ENCODE measurements at regions not wholly inside any gene's neighbourhood (a gene's known extent, or its start where the extent isn't known, plus 50 kb on each side); places are given as distances from the start of the nearest gene placed in this dataset.

GRCh38 chr2:195352581-195352980 lies 304.4 kb upstream of the SLC39A10 start:
- DNase-seq (ENCODE audit: low read depth, low spot score) = no peak
- Histone ChIP-seq H3K9me2 (ENCODE audit: insufficient read depth) (no peaks in the 10 kb centered on the region), H4K20me1 (ENCODE audit: insufficient read depth) (no peaks in the 10 kb centered on the region), H3K9ac (ENCODE audit: low read length) (no peak overlapping the region), H2AFZ (ENCODE audit: low read depth, low read length, poor library complexity, severe bottlenecking) (peak overlapping the region; percentile 16), H3K79me2 (ENCODE audit: insufficient read depth, low read length) (no peaks in the 10 kb centered on the region), H3K9me3 (ENCODE audit: control insufficient read depth in 1 of 2, insufficient read depth in 1 of 2, low read depth in 1 of 2, low read length in 2 of 2) (0 out of 4 replicates have a peak, but pooled peaks cover 0 to 2% of the 10 kb centered on the region in 2 experiments), H3K27me3 (ENCODE audit: insufficient read depth, low read length) (no peaks in the 10 kb centered on the region), H3K4me3 (replicated peaks in 1 of 2; ENCODE audit: low read depth in 1 of 2, low read length in 2 of 2) (no peak overlapping the region), H3K27ac (ENCODE audit: low read depth, low read length) (no peak overlapping the region), H3K4me2 (ENCODE audit: low read length) (no peak overlapping the region), H3K36me3 (ENCODE audit: control insufficient read depth in 1 of 2, insufficient read depth in 2 of 2, low read length in 2 of 2) (no peaks in the 10 kb centered on the region), H3K4me1 (ENCODE audit: control insufficient read depth in 1 of 2, insufficient read depth in 2 of 2, low read length in 2 of 2) (no peaks in the 10 kb centered on the region)
- ChIA-PET RAD21 (ENCODE audit: low non-redundant PET in 1 of 2, low total read pairs in 2 of 2, uncharacterized antibody in 2 of 2, unreplicated experiment in 2 of 2) (no interaction called here), POLR2A (no interaction called here), CTCF (no interaction called here)
- no peak for ATAC-seq
- no peak for TF ChIP-seq TCF7L2 (IDR thresholded peaks at IDR 0.05; ENCODE audit: borderline replicate concordance, extremely low read depth, insufficient read depth, insufficient read length)
- TF ChIP-seq ZBTB33 (IDR thresholded peaks at IDR 0.05; ENCODE audit: extremely low read depth, insufficient replicate concordance, low read length) = no peak
- TF ChIP-seq EGR1 (IDR thresholded peaks at IDR 0.05; ENCODE audit: low read depth) = no peak
- no peak for TF ChIP-seq EZH2 (IDR thresholded peaks at IDR 0.05)
- intact Hi-C loops (cut with micrococcal nuclease) = no loop called here
- no TSS peak for BruUV-seq (replicated peaks)

- Histone ChIP-seq H3K9me2 (ENCODE audit: insufficient read depth) (no peaks in the 10 kb centered on the region; the same call in 1 of the 2 replicates), H3K9ac (ENCODE audit: low read length) (no peak overlapping the region), H3K27me3 (ENCODE audit: insufficient read depth, low read length) (no peaks in the 10 kb centered on the region), H3K36me3 (ENCODE audit: control insufficient read depth in 1 of 2, insufficient read depth in 2 of 2, low read length in 2 of 2) (no peaks in the 10 kb centered on the region), H3K27ac (ENCODE audit: low read depth, low read length) (no peak overlapping the region), H4K20me1 (ENCODE audit: insufficient read depth) (no peaks in the 10 kb centered on the region), H3K9me3 (ENCODE audit: control insufficient read depth in 1 of 2, insufficient read depth in 1 of 2, low read depth in 1 of 2, low read length in 2 of 2) (no peaks in the 10 kb centered on the region), H2AFZ (ENCODE audit: low read depth, low read length, poor library complexity, severe bottlenecking) (no peak overlapping the region), H3K79me2 (ENCODE audit: insufficient read depth, low read length) (no peaks in the 10 kb centered on the region), H3K4me2 (ENCODE audit: low read length) (no peak overlapping the region), H3K4me3 (replicated peaks in 1 of 2; ENCODE audit: low read depth in 1 of 2, low read length in 2 of 2) (no peak overlapping the region), H3K4me1 (ENCODE audit: control insufficient read depth in 1 of 2, insufficient read depth in 2 of 2, low read length in 2 of 2) (no peaks in the 10 kb centered on the region)
- intact Hi-C loops (cut with micrococcal nuclease) = no loop called here
- ChIA-PET CTCF (no interaction called here), POLR2A (no interaction called here), RAD21 (ENCODE audit: low non-redundant PET in 1 of 2, low total read pairs in 2 of 2, uncharacterized antibody in 2 of 2, unreplicated experiment in 2 of 2) (no interaction called here)
- ATAC-seq (no peak), DNase-seq (ENCODE audit: low read depth, low spot score) (no peak)
- BruUV-seq (replicated peaks) = no TSS peak
- no peak for TF ChIP-seq ZNF274 (IDR thresholded peaks at IDR 0.05; ENCODE audit: low read depth, low read length)
- TF ChIP-seq EGR1 (IDR thresholded peaks at IDR 0.05; ENCODE audit: low read depth) = no peak
- no peak for TF ChIP-seq ZBTB33 (IDR thresholded peaks at IDR 0.05; ENCODE audit: extremely low read depth, insufficient replicate concordance, low read length)
- TF ChIP-seq SP1 (IDR thresholded peaks at IDR 0.05; ENCODE audit: low read depth) = no peak
- no peak for TF ChIP-seq ZFX (IDR thresholded peaks at IDR 0.05)
- TF ChIP-seq CEBPB (IDR thresholded peaks at IDR 0.05; ENCODE audit: low read depth) = no peak
- TF ChIP-seq EZH2 (IDR thresholded peaks at IDR 0.05) = no peak
- TF ChIP-seq TCF7L2 (IDR thresholded peaks at IDR 0.05; ENCODE audit: borderline replicate concordance, extremely low read depth, insufficient read depth, insufficient read length) = no peak
- no peak for TF ChIP-seq ELF1 (IDR thresholded peaks at IDR 0.05; ENCODE audit: borderline replicate concordance, low read depth)
- TF ChIP-seq MAX (IDR thresholded peaks at IDR 0.05) = no peak
- TF ChIP-seq FOSL1 (IDR thresholded peaks at IDR 0.05; ENCODE audit: low read depth) = no peak
- TF ChIP-seq ATF3 (IDR thresholded peaks at IDR 0.05) = no peak
- TF ChIP-seq RAD21 (IDR thresholded peaks at IDR 0.05; ENCODE audit: low read depth) = no peak
- no peak for TF ChIP-seq YY1 (IDR thresholded peaks at IDR 0.05; ENCODE audit: extremely low read depth, insufficient replicate concordance, low read depth, low read length)
- TF ChIP-seq SIN3A (IDR thresholded peaks at IDR 0.05; ENCODE audit: low read depth) = no peak
- no peak for TF ChIP-seq EZH2phosphoT487 (IDR thresholded peaks at IDR 0.05; ENCODE audit: borderline replicate concordance)
Observed at GRCh38 chr2:195343942-195344530, 313.0 kb upstream of the SLC39A10 start.

Measured in HCT116 (cell line).